T-helper 2 cell treated with Interferon-gamma antibody and Interleukin-4, amounts not matched to agents 100 ng/mL and 5 ng/mL, for 36 hours (primary cell): ENCODE measurements at regions not wholly inside any gene's neighbourhood (a gene's known extent, or its start where the extent isn't known, plus 50 kb on each side); places are given as distances from the start of the nearest gene placed in this dataset.
"Not testable (repeated sequence)": the region's sequence is repeated elsewhere in the genome, so short reads cannot be mapped to it uniquely, and the experiment has no call there.

Experiments
- intact Hi-C: fragments of 100-400 bp; cut with micrococcal nuclease; formaldehyde crosslinking; loops from one replicate; pipeline ENCODE4 v1.15.1; 2023

- intact Hi-C loops: no loop called here
Observed at GRCh38 chr20:29410806-29411457, 1846.5 kb upstream of the DEFB115 start.

- intact Hi-C loops: not testable (repeated sequence)
Observed at GRCh38 chr20:29411458-29411820, 1846.0 kb upstream of the DEFB115 start.

GRCh38 chr20:29419378-29419777 lies 1838.1 kb upstream of the DEFB115 start:
- intact Hi-C loops: no loop called here

- intact Hi-C loops: no loop called here
Observed at GRCh38 chr20:29427201-29428060, 1830.0 kb upstream of the DEFB115 start.

- intact Hi-C loops: no loop called here
Observed at GRCh38 chr20:29430531-29430930, 1826.9 kb upstream of the DEFB115 start.

GRCh38 chr20:29440721-29441120 lies 1816.7 kb upstream of the DEFB115 start:
- intact Hi-C loops: not testable (repeated sequence)

GRCh38 chr20:29443206-29443781 lies 1814.2 kb upstream of the DEFB115 start:
- intact Hi-C loops: not testable (repeated sequence)

GRCh38 chr20:29443819-29444218 lies 1813.6 kb upstream of the DEFB115 start:
- intact Hi-C loops: no loop called here

GRCh38 chr20:29445050-29445907 lies 1812.2 kb upstream of the DEFB115 start:
- intact Hi-C loops: not testable (repeated sequence)

GRCh38 chr20:29447517-29448484 lies 1809.7 kb upstream of the DEFB115 start:
- intact Hi-C loops: not testable (repeated sequence)

GRCh38 chr20:29448806-29449470 lies 1808.5 kb upstream of the DEFB115 start:
- intact Hi-C loops: no loop called here

GRCh38 chr20:29452186-29452585 lies 1805.3 kb upstream of the DEFB115 start:
- intact Hi-C loops: no loop called here

GRCh38 chr20:29456987-29457693 lies 1800.3 kb upstream of the DEFB115 start:
- intact Hi-C loops: not testable (repeated sequence)

GRCh38 chr20:29472606-29473005 lies 1784.9 kb upstream of the DEFB115 start:
- intact Hi-C loops: no loop called here

- intact Hi-C loops: not testable (repeated sequence)
Observed at GRCh38 chr20:29492840-29493239, 1764.6 kb upstream of the DEFB115 start.

GRCh38 chr20:29496767-29497166 lies 1760.7 kb upstream of the DEFB115 start:
- intact Hi-C loops: not testable (repeated sequence)

GRCh38 chr20:29497261-29497671 lies 1760.2 kb upstream of the DEFB115 start:
- intact Hi-C loops: no loop called here

- intact Hi-C loops: not testable (repeated sequence)
Observed at GRCh38 chr20:29497684-29498083, 1759.8 kb upstream of the DEFB115 start.

- intact Hi-C loops: not testable (repeated sequence)
Observed at GRCh38 chr20:29500738-29501137, 1756.7 kb upstream of the DEFB115 start.
